A549 (cell line): ENCODE measurements at regions not wholly inside any gene's neighbourhood (a gene's known extent, or its start where the extent isn't known, plus 50 kb on each side); places are given as distances from the start of the nearest gene placed in this dataset.
A peak's percentile ranks its signal among the peaks of the same experiment; 100 is the strongest.

Experiments
- ATAC-seq, 2 experiments: fragments of 200-7000 bp in 1 of 2; fragments of >200 bp in 1 of 2; cut with Nextera tagmentation in 1 of 2; cut with Tn5 transposase in 1 of 2; 3 replicates each; pipeline versions ENCODE4 v1.8.0 to v1.9.1; 2018 to 2020; ENCODE audit warnings: mild to moderate bottlenecking in 1 of 2, moderate library complexity in 1 of 2
- CTCF ChIA-PET: fragments of 300-600 bp; sonication (Branson Sonifier 250); formaldehyde crosslinking; extraction: SDS; loops from one replicate; lab custom pipeline; 2021; ENCODE audit warnings: antibody characterized with exemption, inconsistent platforms; lab: Yijun Ruan, JAX
- POLR2A ChIA-PET: fragments of 350-600 bp; formaldehyde crosslinking; extraction: SDS; loops from one replicate; lab custom pipeline; 2021; ENCODE audit warnings: antibody characterized with exemption, inconsistent platforms; lab: Yijun Ruan, JAX
- DNase-seq, 2 experiments: peaks; one replicate each; pipeline versions ENCODE4 v3.0.0 to v3.0.0-alpha.2; 2011 to 2016; ENCODE audit warnings: low read depth in 1 of 2, low spot score in 1 of 2
- FAIRE-seq: peaks from 2 replicates; lab custom pipeline; 2011; peaks lifted over from hg19 to GRCh38; lab: Jason Lieb, UNC
- H3K27ac ChIP-seq, 2 experiments: fragments of >200 bp; sonication (Bioruptor Twin); formaldehyde crosslinking; 3 replicates each; pipeline ENCODE4 v1.5.1; 2016 to 2017
- H3K4me1 ChIP-seq: fragments of >200 bp; sonication (Bioruptor Twin); formaldehyde crosslinking; 3 replicates; pipeline ENCODE4 v1.6.1; 2016
- H3K4me2 ChIP-seq: fragments of >200 bp; sonication (Bioruptor Twin); formaldehyde crosslinking; 3 replicates; pipeline ENCODE4 v1.6.1; 2016
- H3K4me3 ChIP-seq: fragments of >200 bp; sonication (Bioruptor Twin); formaldehyde crosslinking; 3 replicates; pipeline ENCODE4 v1.5.1; 2016
- H3K9me3 ChIP-seq: fragments of >200 bp; sonication (Bioruptor Twin); formaldehyde crosslinking; 3 replicates; pipeline ENCODE4 v1.6.1; 2016
- BCL3 ChIP-seq: fragments of >200 bp; sonication (Bioruptor Twin); formaldehyde crosslinking; IDR thresholded peaks from 3 replicates; pipeline ENCODE4 v1.6.1; 2016
- BHLHE40 ChIP-seq: IDR thresholded peaks from 2 replicates; pipeline ENCODE4 v1.6.1; 2012; ENCODE audit warnings: low read depth, low read length, inconsistent platforms
- CBX2 ChIP-seq: fragments of 200-600 bp; sonication (generic); IDR thresholded peaks from 2 replicates; pipeline ENCODE4 v1.6.1; 2016; ENCODE audit warnings: low read depth, mild to moderate bottlenecking, borderline replicate concordance
- EHMT2 ChIP-seq: fragments of 200-600 bp; sonication (generic); IDR thresholded peaks from 2 replicates; pipeline ENCODE4 v1.6.1; 2016; ENCODE audit warnings: antibody characterized with exemption, low read depth, mild to moderate bottlenecking, moderate library complexity
- FOSB ChIP-seq: fragments of 250-450 bp; sonication (Bioruptor Pico); IDR thresholded peaks from 2 replicates; pipeline ENCODE4 v1.5.0; 2020; ENCODE audit warnings: mild to moderate bottlenecking, moderate library complexity
- FOSL2 ChIP-seq, 2 experiments: fragments of 450-650 bp in 1 of 2; fragments of >200 bp in 1 of 2; sonication (Bioruptor Twin) in 1 of 2; formaldehyde crosslinking; IDR thresholded peaks; 2 replicates each; pipeline versions ENCODE4 v1.5.0 to v1.6.1; 2016 to 2020; ENCODE audit warnings: mild to moderate bottlenecking in 1 of 2, moderate library complexity in 1 of 2
- GATA3 ChIP-seq: IDR thresholded peaks from 2 replicates; pipeline ENCODE4 v1.6.1; 2012; ENCODE audit warnings: borderline replicate concordance
- HDAC2 ChIP-seq: fragments of 200-600 bp; sonication (generic); IDR thresholded peaks from 2 replicates; pipeline ENCODE4 v1.6.1; 2016
- HEYL ChIP-seq: fragments of 250-450 bp; sonication (Bioruptor Pico); IDR thresholded peaks from 2 replicates; pipeline ENCODE4 v1.8.0; 2021; ENCODE audit warnings: mild to moderate bottlenecking, moderate library complexity
- HMGXB4 ChIP-seq: fragments of 250-450 bp; sonication (Bioruptor Pico); IDR thresholded peaks from 2 replicates; pipeline ENCODE4 v1.5.0; 2021; ENCODE audit warnings: mild to moderate bottlenecking, moderate library complexity, borderline replicate concordance
- HOXB5 ChIP-seq: fragments of 250-450 bp; sonication (Bioruptor Pico); IDR thresholded peaks from 2 replicates; pipeline ENCODE4 v1.5.0; 2020; ENCODE audit warnings: mild to moderate bottlenecking, moderate library complexity
- KDM1A ChIP-seq: fragments of 200-600 bp; sonication (generic); IDR thresholded peaks from 2 replicates; pipeline ENCODE4 v1.6.1; 2016; ENCODE audit warnings: low read depth, mild to moderate bottlenecking
- KDM5A ChIP-seq: fragments of 200-600 bp; sonication (generic); IDR thresholded peaks from 2 replicates; pipeline ENCODE4 v1.6.1; 2016; ENCODE audit warnings: antibody characterized with exemption, mild to moderate bottlenecking
- MAFK ChIP-seq: fragments of 450-650 bp; IDR thresholded peaks from 2 replicates; pipeline ENCODE4 v1.6.1; 2014; ENCODE audit not compliant: partially characterized antibody
- MAX ChIP-seq: IDR thresholded peaks from 2 replicates; pipeline ENCODE4 v1.6.1; 2012
- MAZ ChIP-seq: fragments of 150-350 bp; IDR thresholded peaks from 2 replicates; pipeline ENCODE4 v1.6.1; 2014; ENCODE audit warnings: antibody characterized with exemption, low read depth, low read length, borderline replicate concordance
- NR3C1 ChIP-seq: fragments of >200 bp; sonication (Bioruptor Twin); formaldehyde crosslinking; IDR thresholded peaks from 3 replicates; pipeline ENCODE4 v1.6.1; 2017
- PBX3 ChIP-seq: IDR thresholded peaks from 2 replicates; pipeline ENCODE4 v1.6.1; 2012
- PHF8 ChIP-seq: fragments of 200-600 bp; sonication (generic); IDR thresholded peaks from 2 replicates; pipeline ENCODE4 v1.6.1; 2016; ENCODE audit warnings: low read depth, mild to moderate bottlenecking, antibody characterized with exemption, moderate library complexity, borderline replicate concordance
- POLR2AphosphoS2 ChIP-seq: conservative IDR thresholded peaks from 2 replicates; pipeline ENCODE4 v1.6.1; 2012; ENCODE audit warnings: low read length, improper control_type of control experiment, inconsistent platforms
- RARB ChIP-seq: fragments of 250-450 bp; sonication (Bioruptor Pico); IDR thresholded peaks from 2 replicates; pipeline ENCODE4 v1.8.0; 2021; ENCODE audit warnings: mild to moderate bottlenecking, moderate library complexity
- SMC3 ChIP-seq: fragments of >200 bp; sonication (Bioruptor Twin); formaldehyde crosslinking; IDR thresholded peaks from 3 replicates; pipeline ENCODE4 v1.6.1; 2018; ENCODE audit warnings: inconsistent platforms
- SREBF2 ChIP-seq: fragments of 450-650 bp; IDR thresholded peaks from 2 replicates; pipeline ENCODE4 v1.6.1; 2014; ENCODE audit warnings: mild to moderate bottlenecking, moderate library complexity
- TFCP2L1 ChIP-seq: fragments of 250-450 bp; sonication (Bioruptor Pico); IDR thresholded peaks from 2 replicates; pipeline ENCODE4 v1.5.0; 2021; ENCODE audit warnings: mild to moderate bottlenecking
- TP53 ChIP-seq: fragments of 250-450 bp; sonication (Bioruptor Pico); IDR thresholded peaks from 2 replicates; pipeline ENCODE4 v1.5.0; 2021; ENCODE audit warnings: mild to moderate bottlenecking, moderate library complexity
- ZC3H11A ChIP-seq: fragments of 450-650 bp; IDR thresholded peaks from 2 replicates; pipeline ENCODE4 v1.6.1; 2014; ENCODE audit warnings: antibody characterized with exemption, mild to moderate bottlenecking
- ZFP36 ChIP-seq: fragments of 450-650 bp; IDR thresholded peaks from 2 replicates; pipeline ENCODE4 v1.6.1; 2014; ENCODE audit warnings: borderline replicate concordance; ENCODE audit not compliant: partially characterized antibody
- WGBS: methylation state at CpG from one replicate; pipeline ENCODE4 v1.1.6; 2017; ENCODE audit errors: missing lambda C conversion rate; 5-methylcytosine and 5-hydroxymethylcytosine counted together
- TF ChIP-seq, protein P1 (sequence below): fragments of >200 bp; sonication (Bioruptor Twin); formaldehyde crosslinking; IDR thresholded peaks from 2 replicates; pipeline ENCODE4 v1.6.1; 2016
- TF ChIP-seq, protein P2 (sequence below): IDR thresholded peaks from 2 replicates; pipeline ENCODE4 v1.6.1; 2012; ENCODE audit warnings: low read depth, borderline replicate concordance

GRCh38 chr4:14652522-14652921 lies 349.8 kb upstream of the CPEB2 start:
- Histone ChIP-seq H3K27ac (peak overlapping the region; percentile 28 to 40; a peak in 3 of 6 replicates), H3K4me3 (no peak overlapping the region), H3K9me3 (no peaks in the 10 kb centered on the region), H3K4me1 (peaks cover 13% of the 10 kb centered on the region; the same call in 2 of the 3 replicates), H3K4me2 (peak overlapping the region; percentile 25; the same call in 1 of the 3 replicates)
- FAIRE-seq, result no peak
- TF ChIP-seq PHF8 (no peak), ZC3H11A (no peak), MAFK (no peak), SREBF2 (no peak), HMGXB4 (CRISPR knock-in tag) (no peak), KDM5A (no peak), HEYL (CRISPR knock-in tag) (no peak), ZFP36 (no peak), FOSB (no peak), FOSL2 (IDR thresholded peaks at IDR 0.05) (no peak), FOSL2 (CRISPR knock-in tag; IDR thresholded peaks at IDR 0.05) (no peak), EHMT2 (no peak)
- TF ChIP-seq, protein P1, sequence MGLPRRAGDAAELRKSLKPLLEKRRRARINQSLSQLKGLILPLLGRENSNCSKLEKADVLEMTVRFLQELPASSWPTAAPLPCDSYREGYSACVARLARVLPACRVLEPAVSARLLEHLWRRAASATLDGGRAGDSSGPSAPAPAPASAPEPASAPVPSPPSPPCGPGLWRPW, result no peak
- TF ChIP-seq, protein P2, sequence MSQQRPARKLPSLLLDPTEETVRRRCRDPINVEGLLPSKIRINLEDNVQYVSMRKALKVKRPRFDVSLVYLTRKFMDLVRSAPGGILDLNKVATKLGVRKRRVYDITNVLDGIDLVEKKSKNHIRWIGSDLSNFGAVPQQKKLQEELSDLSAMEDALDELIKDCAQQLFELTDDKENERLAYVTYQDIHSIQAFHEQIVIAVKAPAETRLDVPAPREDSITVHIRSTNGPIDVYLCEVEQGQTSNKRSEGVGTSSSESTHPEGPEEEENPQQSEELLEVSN, result no peak
- peak in 1 of 2 experiments; percentile 14 for DNase-seq
- peak in 1 of 2 experiments; percentile 47; a peak in 1 of 6 replicates for ATAC-seq
- 16% methylated on average over 2 of the region's 2 CpGs for WGBS
- ChIA-PET CTCF (no interaction called here), POLR2A (no interaction called here)

- WGBS, result 93% methylated on average over 2 of the region's 2 CpGs
- CTCF ChIA-PET, result no interaction called here
- no peak for ATAC-seq
These were observed 348.9 kb upstream of the CPEB2 start for GRCh38 chr4:14653338-14653737.

More at GRCh38 chr4:14653338-14653737, 348.9 kb upstream of the CPEB2 start:
- Histone ChIP-seq H3K4me3 (no peak overlapping the region), H3K4me1 (peaks cover 13% of the 10 kb centered on the region; the same call in 2 of the 3 replicates), H3K27ac (peak overlapping the region in 1 of 2 experiments; percentile 40; a peak in 2 of 6 replicates), H3K9me3 (no peaks in the 10 kb centered on the region), H3K4me2 (no peak overlapping the region)
- no peak for FAIRE-seq
- POLR2A ChIA-PET, result no interaction called here
- DNase-seq, result no peak
- TF ChIP-seq RARB (no peak), MAZ (no peak), NR3C1 (no peak), BCL3 (no peak), KDM1A (no peak), KDM5A (no peak), TFCP2L1 (CRISPR knock-in tag) (no peak), SMC3 (no peak), HDAC2 (no peak), CBX2 (no peak), PBX3 (no peak), BHLHE40 (no peak), MAX (no peak), ZFP36 (no peak), GATA3 (no peak), SREBF2 (no peak), POLR2AphosphoS2 (no peak), HEYL (CRISPR knock-in tag) (no peak), TP53 (CRISPR knock-in tag) (no peak), HOXB5 (no peak)
